ENCODE measurements at regions not wholly inside any gene's neighbourhood (a gene's known extent, or its start where the extent isn't known, plus 50 kb on each side); places are given as distances from the start of the nearest gene placed in this dataset.

DNA sequence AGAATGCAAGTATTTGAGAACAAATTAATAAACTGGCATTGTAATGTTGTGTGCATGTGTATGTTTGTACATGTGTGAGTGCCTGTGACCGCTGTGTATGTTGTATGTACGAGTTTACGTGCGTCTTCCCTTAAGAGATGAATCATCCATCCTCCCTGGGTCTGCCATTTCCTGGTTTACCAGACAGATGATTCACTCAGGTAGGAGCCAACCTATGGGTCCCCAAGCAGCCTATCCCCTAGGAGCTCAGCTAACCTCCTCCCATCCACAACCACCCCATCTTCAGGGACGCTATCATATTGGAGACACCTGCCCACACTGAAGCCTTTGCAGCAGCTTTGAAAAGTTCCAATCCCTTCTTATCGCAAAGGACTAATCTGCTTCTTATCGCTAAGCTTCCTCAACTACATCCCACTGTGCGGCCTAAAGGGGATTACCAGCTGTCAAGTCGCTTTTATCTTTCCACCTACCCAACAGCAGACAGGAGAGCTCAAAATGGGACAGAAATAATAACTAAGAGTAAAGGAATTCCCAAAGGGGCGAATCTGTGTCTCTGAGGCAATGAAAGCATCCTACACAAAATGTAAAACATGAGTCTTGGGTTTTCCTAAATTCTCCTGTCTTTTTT, 81.5 kb upstream of the TMCC3 start:
- DNase-seq (ENCODE audit: low read depth, low spot score) (no peak), ATAC-seq (no peak)
- H3K4me3 ChIP-seq (ENCODE audit: low read depth in 2 of 2, low read length in 2 of 2): no peak overlapping the region
- peaks cover 3% of the 10 kb centered on the region; the same call in 1 of the 2 replicates for H3K27me3 ChIP-seq (ENCODE audit: control insufficient read depth, insufficient read depth, low read length)
- ChIA-PET POLR2A (no interaction called here), CTCF (no interaction called here)
- BruUV-seq (replicated peaks): no TSS peak
- H3K9me3 ChIP-seq (ENCODE audit: control insufficient read depth, insufficient read depth, low read depth, low read length): no peaks in the 10 kb centered on the region
- H3K4me1 ChIP-seq (ENCODE audit: control insufficient read depth, insufficient read depth, low read length): no peaks in the 10 kb centered on the region
- no peaks in the 10 kb centered on the region for H3K36me3 ChIP-seq (ENCODE audit: control insufficient read depth, insufficient read depth, low read length)
- H3K27ac ChIP-seq (ENCODE audit: low read length): no peak overlapping the region
- intact Hi-C loops (cut with micrococcal nuclease; ENCODE audit: unreplicated experiment) (no loop called here), in situ Hi-C loops (cut with HindIII; ENCODE audit: low pct_unique_long_range_greater_than_20kb, low sequenced_read_pairs) (no loop called here)
- TF ChIP-seq POLR2AphosphoS5 (IDR thresholded peaks at IDR 0.05; ENCODE audit: low read depth, low read length): no peak
- no peak for TF ChIP-seq TCF7L2 (IDR thresholded peaks at IDR 0.05; ENCODE audit: low read depth, low read length)
- TF ChIP-seq, protein P1, sequence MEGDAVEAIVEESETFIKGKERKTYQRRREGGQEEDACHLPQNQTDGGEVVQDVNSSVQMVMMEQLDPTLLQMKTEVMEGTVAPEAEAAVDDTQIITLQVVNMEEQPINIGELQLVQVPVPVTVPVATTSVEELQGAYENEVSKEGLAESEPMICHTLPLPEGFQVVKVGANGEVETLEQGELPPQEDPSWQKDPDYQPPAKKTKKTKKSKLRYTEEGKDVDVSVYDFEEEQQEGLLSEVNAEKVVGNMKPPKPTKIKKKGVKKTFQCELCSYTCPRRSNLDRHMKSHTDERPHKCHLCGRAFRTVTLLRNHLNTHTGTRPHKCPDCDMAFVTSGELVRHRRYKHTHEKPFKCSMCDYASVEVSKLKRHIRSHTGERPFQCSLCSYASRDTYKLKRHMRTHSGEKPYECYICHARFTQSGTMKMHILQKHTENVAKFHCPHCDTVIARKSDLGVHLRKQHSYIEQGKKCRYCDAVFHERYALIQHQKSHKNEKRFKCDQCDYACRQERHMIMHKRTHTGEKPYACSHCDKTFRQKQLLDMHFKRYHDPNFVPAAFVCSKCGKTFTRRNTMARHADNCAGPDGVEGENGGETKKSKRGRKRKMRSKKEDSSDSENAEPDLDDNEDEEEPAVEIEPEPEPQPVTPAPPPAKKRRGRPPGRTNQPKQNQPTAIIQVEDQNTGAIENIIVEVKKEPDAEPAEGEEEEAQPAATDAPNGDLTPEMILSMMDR (IDR thresholded peaks at IDR 0.05): no peak
- TF ChIP-seq SIN3A (IDR thresholded peaks at IDR 0.05; ENCODE audit: borderline replicate concordance, insufficient read depth, low read depth, low read length): no peak

DNA sequence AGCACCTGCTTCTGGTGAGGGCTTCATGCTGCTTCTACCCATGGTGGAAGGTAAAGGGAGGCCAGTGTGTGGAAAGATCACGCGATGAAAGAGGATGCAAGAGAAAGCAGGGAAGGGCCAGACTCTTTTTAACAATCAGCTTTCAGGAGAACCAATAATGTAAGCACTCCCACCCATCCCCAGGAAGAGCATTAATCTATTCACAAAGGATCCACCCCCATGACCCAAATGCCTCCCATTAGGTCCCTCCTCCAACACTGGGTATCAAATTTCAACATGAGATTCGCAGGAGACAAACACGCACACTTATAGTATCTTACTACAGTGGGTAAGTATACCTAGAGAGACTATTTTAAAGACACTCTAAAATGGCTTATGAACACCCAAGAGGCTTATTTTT, 80.5 kb upstream of the TMCC3 start:
- no peak for ATAC-seq
- TF ChIP-seq TCF7L2 (IDR thresholded peaks at IDR 0.05; ENCODE audit: low read depth, low read length): no peak
- TF ChIP-seq POLR2AphosphoS5 (IDR thresholded peaks at IDR 0.05; ENCODE audit: low read depth, low read length): no peak
- TF ChIP-seq, protein P1 (IDR thresholded peaks at IDR 0.05): no peak
- TF ChIP-seq SIN3A (IDR thresholded peaks at IDR 0.05; ENCODE audit: borderline replicate concordance, insufficient read depth, low read depth, low read length): no peak
- TF ChIP-seq, protein P2, sequence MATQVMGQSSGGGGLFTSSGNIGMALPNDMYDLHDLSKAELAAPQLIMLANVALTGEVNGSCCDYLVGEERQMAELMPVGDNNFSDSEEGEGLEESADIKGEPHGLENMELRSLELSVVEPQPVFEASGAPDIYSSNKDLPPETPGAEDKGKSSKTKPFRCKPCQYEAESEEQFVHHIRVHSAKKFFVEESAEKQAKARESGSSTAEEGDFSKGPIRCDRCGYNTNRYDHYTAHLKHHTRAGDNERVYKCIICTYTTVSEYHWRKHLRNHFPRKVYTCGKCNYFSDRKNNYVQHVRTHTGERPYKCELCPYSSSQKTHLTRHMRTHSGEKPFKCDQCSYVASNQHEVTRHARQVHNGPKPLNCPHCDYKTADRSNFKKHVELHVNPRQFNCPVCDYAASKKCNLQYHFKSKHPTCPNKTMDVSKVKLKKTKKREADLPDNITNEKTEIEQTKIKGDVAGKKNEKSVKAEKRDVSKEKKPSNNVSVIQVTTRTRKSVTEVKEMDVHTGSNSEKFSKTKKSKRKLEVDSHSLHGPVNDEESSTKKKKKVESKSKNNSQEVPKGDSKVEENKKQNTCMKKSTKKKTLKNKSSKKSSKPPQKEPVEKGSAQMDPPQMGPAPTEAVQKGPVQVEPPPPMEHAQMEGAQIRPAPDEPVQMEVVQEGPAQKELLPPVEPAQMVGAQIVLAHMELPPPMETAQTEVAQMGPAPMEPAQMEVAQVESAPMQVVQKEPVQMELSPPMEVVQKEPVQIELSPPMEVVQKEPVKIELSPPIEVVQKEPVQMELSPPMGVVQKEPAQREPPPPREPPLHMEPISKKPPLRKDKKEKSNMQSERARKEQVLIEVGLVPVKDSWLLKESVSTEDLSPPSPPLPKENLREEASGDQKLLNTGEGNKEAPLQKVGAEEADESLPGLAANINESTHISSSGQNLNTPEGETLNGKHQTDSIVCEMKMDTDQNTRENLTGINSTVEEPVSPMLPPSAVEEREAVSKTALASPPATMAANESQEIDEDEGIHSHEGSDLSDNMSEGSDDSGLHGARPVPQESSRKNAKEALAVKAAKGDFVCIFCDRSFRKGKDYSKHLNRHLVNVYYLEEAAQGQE (IDR thresholded peaks at IDR 0.05; ENCODE audit: insufficient read depth in 1 of 2, low read depth in 2 of 2, low read length in 1 of 2): no peak
- intact Hi-C loops (cut with micrococcal nuclease; ENCODE audit: unreplicated experiment): no loop called here
- Histone ChIP-seq H3K4me1 (ENCODE audit: control insufficient read depth, insufficient read depth, low read length) (no peaks in the 10 kb centered on the region), H3K27me3 (ENCODE audit: control insufficient read depth, insufficient read depth, low read length) (peaks cover 5% of the 10 kb centered on the region; the same call in 1 of the 2 replicates), H3K9me3 (ENCODE audit: control insufficient read depth, insufficient read depth, low read depth, low read length) (no peaks in the 10 kb centered on the region), H3K36me3 (ENCODE audit: control insufficient read depth, insufficient read depth, low read length) (no peaks in the 10 kb centered on the region), H3K4me3 (ENCODE audit: low read depth in 2 of 2, low read length in 2 of 2) (no peak overlapping the region), H3K27ac (ENCODE audit: low read length) (no peak overlapping the region)
- CTCF ChIA-PET: no interaction called here
- in situ Hi-C loops (cut with HindIII; ENCODE audit: low pct_unique_long_range_greater_than_20kb, low sequenced_read_pairs): no loop called here
- POLR2A ChIA-PET: no interaction called here
- DNase-seq (ENCODE audit: low read depth, low spot score): no peak
- BruUV-seq (replicated peaks): no TSS peak

Measured in Panc1 (cell line).